ENCODE measurements at regions not wholly inside any gene's neighbourhood (a gene's known extent, or its start where the extent isn't known, plus 50 kb on each side); places are given as distances from the start of the nearest gene placed in this dataset.

- Histone ChIP-seq H2AFZ (ENCODE audit: low read length, unreplicated experiment) (no peak overlapping the region), H3K4me3 (ENCODE audit: low read depth, low read length) (no peak overlapping the region), H3K4me1 (ENCODE audit: control insufficient read depth, insufficient read depth, low read length, unreplicated experiment) (no peaks in the 10 kb centered on the region), H3K27ac (ENCODE audit: low read depth, low read length) (no peak overlapping the region), H3K36me3 (ENCODE audit: insufficient read depth, low read length) (no peaks in the 10 kb centered on the region), H3K27me3 (ENCODE audit: insufficient read depth, low read length) (no peaks in the 10 kb centered on the region), H3K79me2 (ENCODE audit: control insufficient read depth, insufficient read depth, low read length, unreplicated experiment) (no peaks in the 10 kb centered on the region)
Observed at GRCh38 chr5:52453176-52453575, 334.5 kb upstream of the ITGA1 start.

- H3K27ac ChIP-seq (ENCODE audit: low read depth, low read length), result no peak overlapping the region
- H2AFZ ChIP-seq (ENCODE audit: low read length, unreplicated experiment), result no peak overlapping the region
- no peaks in the 10 kb centered on the region for H3K4me1 ChIP-seq (ENCODE audit: control insufficient read depth, insufficient read depth, low read length, unreplicated experiment)
- H3K4me3 ChIP-seq (ENCODE audit: low read depth, low read length), result no peak overlapping the region
- H3K36me3 ChIP-seq (ENCODE audit: insufficient read depth, low read length), result no peaks in the 10 kb centered on the region
- H3K79me2 ChIP-seq (ENCODE audit: control insufficient read depth, insufficient read depth, low read length, unreplicated experiment), result no peaks in the 10 kb centered on the region
- no peaks in the 10 kb centered on the region for H3K27me3 ChIP-seq (ENCODE audit: insufficient read depth, low read length)
Observed at GRCh38 chr5:52455920-52456319, 331.8 kb upstream of the ITGA1 start.

- H3K79me2 ChIP-seq (ENCODE audit: control insufficient read depth, insufficient read depth, low read length, unreplicated experiment), result no peaks in the 10 kb centered on the region
- no peak overlapping the region for H3K27ac ChIP-seq (ENCODE audit: low read depth, low read length)
- no peaks in the 10 kb centered on the region for H3K27me3 ChIP-seq (ENCODE audit: insufficient read depth, low read length)
- H2AFZ ChIP-seq (ENCODE audit: low read length, unreplicated experiment), result no peak overlapping the region
- H3K4me1 ChIP-seq (ENCODE audit: control insufficient read depth, insufficient read depth, low read length, unreplicated experiment), result no peaks in the 10 kb centered on the region
- no peak overlapping the region for H3K4me3 ChIP-seq (ENCODE audit: low read depth, low read length)
- H3K36me3 ChIP-seq (ENCODE audit: insufficient read depth, low read length), result no peaks in the 10 kb centered on the region
Observed at GRCh38 chr5:52457810-52458209, 329.9 kb upstream of the ITGA1 start.

- no peaks in the 10 kb centered on the region for H3K36me3 ChIP-seq (ENCODE audit: insufficient read depth, low read length)
- no peak overlapping the region for H3K4me3 ChIP-seq (ENCODE audit: low read depth, low read length)
- no peaks in the 10 kb centered on the region for H3K4me1 ChIP-seq (ENCODE audit: control insufficient read depth, insufficient read depth, low read length, unreplicated experiment)
- no peak overlapping the region for H3K27ac ChIP-seq (ENCODE audit: low read depth, low read length)
- H2AFZ ChIP-seq (ENCODE audit: low read length, unreplicated experiment), result no peak overlapping the region
- no peaks in the 10 kb centered on the region for H3K79me2 ChIP-seq (ENCODE audit: control insufficient read depth, insufficient read depth, low read length, unreplicated experiment)
- H3K27me3 ChIP-seq (ENCODE audit: insufficient read depth, low read length), result no peaks in the 10 kb centered on the region
Observed at GRCh38 chr5:52466113-52466512, 321.6 kb upstream of the ITGA1 start.

GRCh38 chr5:52466749-52467520, 320.8 kb upstream of the ITGA1 start:
- Histone ChIP-seq H2AFZ (ENCODE audit: low read length, unreplicated experiment) (no peak overlapping the region), H3K36me3 (ENCODE audit: insufficient read depth, low read length) (no peaks in the 10 kb centered on the region)

GRCh38 chr5:52468976-52469375, 318.7 kb upstream of the ITGA1 start:
- no peaks in the 10 kb centered on the region for H3K36me3 ChIP-seq (ENCODE audit: insufficient read depth, low read length)
- no peak overlapping the region for H3K27ac ChIP-seq (ENCODE audit: low read depth, low read length)
- H3K4me1 ChIP-seq (ENCODE audit: control insufficient read depth, insufficient read depth, low read length, unreplicated experiment), result no peaks in the 10 kb centered on the region
- H3K27me3 ChIP-seq (ENCODE audit: insufficient read depth, low read length), result no peaks in the 10 kb centered on the region
- no peak overlapping the region for H2AFZ ChIP-seq (ENCODE audit: low read length, unreplicated experiment)
- H3K4me3 ChIP-seq (ENCODE audit: low read depth, low read length), result no peak overlapping the region
- H3K79me2 ChIP-seq (ENCODE audit: control insufficient read depth, insufficient read depth, low read length, unreplicated experiment), result no peaks in the 10 kb centered on the region

More at GRCh38 chr5:52466749-52467520, 320.8 kb upstream of the ITGA1 start:
- H3K27me3 ChIP-seq (ENCODE audit: insufficient read depth, low read length), result no peaks in the 10 kb centered on the region
- no peaks in the 10 kb centered on the region for H3K79me2 ChIP-seq (ENCODE audit: control insufficient read depth, insufficient read depth, low read length, unreplicated experiment)
- H3K27ac ChIP-seq (ENCODE audit: low read depth, low read length), result no peak overlapping the region
- H3K4me3 ChIP-seq (ENCODE audit: low read depth, low read length), result no peak overlapping the region
- no peaks in the 10 kb centered on the region for H3K4me1 ChIP-seq (ENCODE audit: control insufficient read depth, insufficient read depth, low read length, unreplicated experiment)

- H3K27me3 ChIP-seq (ENCODE audit: insufficient read depth, low read length), result no peaks in the 10 kb centered on the region
- H3K79me2 ChIP-seq (ENCODE audit: control insufficient read depth, insufficient read depth, low read length, unreplicated experiment), result no peaks in the 10 kb centered on the region
- no peak overlapping the region for H3K4me3 ChIP-seq (ENCODE audit: low read depth, low read length)
- H3K36me3 ChIP-seq (ENCODE audit: insufficient read depth, low read length), result no peaks in the 10 kb centered on the region
- H3K27ac ChIP-seq (ENCODE audit: low read depth, low read length), result no peak overlapping the region
- H3K4me1 ChIP-seq (ENCODE audit: control insufficient read depth, insufficient read depth, low read length, unreplicated experiment), result no peaks in the 10 kb centered on the region
- H2AFZ ChIP-seq (ENCODE audit: low read length, unreplicated experiment), result no peak overlapping the region
Observed at GRCh38 chr5:52469420-52469819, 318.3 kb upstream of the ITGA1 start.

- Histone ChIP-seq H3K4me3 (ENCODE audit: low read depth, low read length) (no peak overlapping the region), H3K36me3 (ENCODE audit: insufficient read depth, low read length) (no peaks in the 10 kb centered on the region), H3K4me1 (ENCODE audit: control insufficient read depth, insufficient read depth, low read length, unreplicated experiment) (no peaks in the 10 kb centered on the region), H2AFZ (ENCODE audit: low read length, unreplicated experiment) (no peak overlapping the region), H3K27ac (ENCODE audit: low read depth, low read length) (no peak overlapping the region), H3K27me3 (ENCODE audit: insufficient read depth, low read length) (no peaks in the 10 kb centered on the region), H3K79me2 (ENCODE audit: control insufficient read depth, insufficient read depth, low read length, unreplicated experiment) (no peaks in the 10 kb centered on the region)
Observed at GRCh38 chr5:52469835-52470234, 317.9 kb upstream of the ITGA1 start.

- H3K4me3 ChIP-seq (ENCODE audit: low read depth, low read length), result no peak overlapping the region
- H3K36me3 ChIP-seq (ENCODE audit: insufficient read depth, low read length), result no peaks in the 10 kb centered on the region
- no peak overlapping the region for H3K27ac ChIP-seq (ENCODE audit: low read depth, low read length)
- no peak overlapping the region for H2AFZ ChIP-seq (ENCODE audit: low read length, unreplicated experiment)
- H3K27me3 ChIP-seq (ENCODE audit: insufficient read depth, low read length), result no peaks in the 10 kb centered on the region
- no peaks in the 10 kb centered on the region for H3K79me2 ChIP-seq (ENCODE audit: control insufficient read depth, insufficient read depth, low read length, unreplicated experiment)
- H3K4me1 ChIP-seq (ENCODE audit: control insufficient read depth, insufficient read depth, low read length, unreplicated experiment), result no peaks in the 10 kb centered on the region
Observed at GRCh38 chr5:52476346-52476745, 311.4 kb upstream of the ITGA1 start.

GRCh38 chr5:52481201-52481600, 306.5 kb upstream of the ITGA1 start:
- H2AFZ ChIP-seq (ENCODE audit: low read length, unreplicated experiment), result no peak overlapping the region

GRCh38 chr5:52481851-52482250, 305.9 kb upstream of the ITGA1 start:
- H2AFZ ChIP-seq (ENCODE audit: low read length, unreplicated experiment), result no peak overlapping the region
- H3K27ac ChIP-seq (ENCODE audit: low read depth, low read length), result no peak overlapping the region
- H3K4me3 ChIP-seq (ENCODE audit: low read depth, low read length), result no peak overlapping the region
- H3K79me2 ChIP-seq (ENCODE audit: control insufficient read depth, insufficient read depth, low read length, unreplicated experiment), result no peaks in the 10 kb centered on the region
- H3K36me3 ChIP-seq (ENCODE audit: insufficient read depth, low read length), result no peaks in the 10 kb centered on the region
- no peaks in the 10 kb centered on the region for H3K4me1 ChIP-seq (ENCODE audit: control insufficient read depth, insufficient read depth, low read length, unreplicated experiment)
- H3K27me3 ChIP-seq (ENCODE audit: insufficient read depth, low read length), result 0 out of 2 replicates have a peak, but pooled peaks cover 3% of the 10 kb centered on the region

More at GRCh38 chr5:52481201-52481600, 306.5 kb upstream of the ITGA1 start:
- Histone ChIP-seq H3K36me3 (ENCODE audit: insufficient read depth, low read length) (no peaks in the 10 kb centered on the region), H3K4me1 (ENCODE audit: control insufficient read depth, insufficient read depth, low read length, unreplicated experiment) (no peaks in the 10 kb centered on the region), H3K27ac (ENCODE audit: low read depth, low read length) (no peak overlapping the region), H3K4me3 (ENCODE audit: low read depth, low read length) (no peak overlapping the region), H3K27me3 (ENCODE audit: insufficient read depth, low read length) (0 out of 2 replicates have a peak, but pooled peaks cover 3% of the 10 kb centered on the region), H3K79me2 (ENCODE audit: control insufficient read depth, insufficient read depth, low read length, unreplicated experiment) (no peaks in the 10 kb centered on the region)

All from ACC112 (cell line).